Activated CD4-positive, alpha-beta memory T cell treated with anti-CD3 and anti-CD28 coated beads for 36 hours (primary cell): ENCODE measurements at regions not wholly inside any gene's neighbourhood (a gene's known extent, or its start where the extent isn't known, plus 50 kb on each side); places are given as distances from the start of the nearest gene placed in this dataset.

Experiments used
- CTCF ChIA-PET: fragments of 350-600 bp; sonication (Branson Sonifier 250); formaldehyde crosslinking; loops from one replicate; lab custom pipeline; 2021; ENCODE audit warnings: antibody characterized with exemption, inconsistent platforms; lab: Charles Lee
- POLR2A ChIA-PET: fragments of 350-600 bp; sonication (Branson Sonifier 250); formaldehyde crosslinking; loops from one replicate; lab custom pipeline; 2021; ENCODE audit warnings: antibody characterized with exemption; lab: Charles Lee
- DNase-seq: peaks from one replicate; pipeline ENCODE4 v3.0.0-alpha.2; 2020
- H3K27ac Mint-ChIP-seq: one replicate; pipeline ENCODE4 v1.8.0; 2021; ENCODE audit warnings: mixed read lengths
- H3K27me3 Mint-ChIP-seq: one replicate; pipeline ENCODE4 v1.8.0; 2021; ENCODE audit warnings: mixed read lengths
- H3K36me3 Mint-ChIP-seq: one replicate; pipeline ENCODE4 v1.8.0; 2021; ENCODE audit warnings: mixed read lengths
- H3K4me1 Mint-ChIP-seq: one replicate; pipeline ENCODE4 v1.8.0; 2021; ENCODE audit warnings: low read depth, mixed read lengths
- H3K4me3 Mint-ChIP-seq: one replicate; pipeline ENCODE4 v1.8.0; 2021; ENCODE audit warnings: mild to moderate bottlenecking, mixed read lengths
- H3K9me3 Mint-ChIP-seq: one replicate; pipeline ENCODE4 v1.8.0; 2021; ENCODE audit warnings: mixed read lengths
- intact Hi-C: fragments of 100-400 bp; cut with micrococcal nuclease; formaldehyde crosslinking; loops from one replicate; pipeline ENCODE4 v1.15.1; 2023

DNA sequence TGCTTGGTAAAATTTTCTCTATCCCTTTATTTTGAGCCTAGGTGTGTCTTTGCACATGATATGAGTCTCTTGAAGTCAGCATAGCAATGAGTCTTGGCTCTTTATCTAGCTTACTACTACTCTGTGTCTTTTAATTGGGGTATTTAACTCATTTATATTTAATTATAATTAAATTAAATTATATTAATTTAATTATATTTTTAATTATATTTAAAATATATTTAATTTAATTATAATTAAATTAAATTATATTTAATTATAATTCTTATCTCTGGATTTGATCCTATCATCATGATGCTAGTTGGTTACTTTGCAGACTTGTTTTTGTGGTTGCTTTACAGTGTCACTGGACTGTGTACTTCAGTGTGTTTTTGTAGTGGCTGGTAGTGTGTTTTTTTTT lies 201.2 kb upstream of the ITM2A start:
- Mint-ChIP-seq H3K27ac (no peak overlapping the region), H3K36me3 (no peaks in the 10 kb centered on the region), H3K9me3 (peaks cover 5% of the 10 kb centered on the region), H3K4me3 (no peak overlapping the region), H3K4me1 (no peaks in the 10 kb centered on the region), H3K27me3 (no peaks in the 10 kb centered on the region)
- intact Hi-C loops: no loop called here
- POLR2A ChIA-PET: no interaction called here
- DNase-seq: no peak
- CTCF ChIA-PET: no interaction called here

DNA sequence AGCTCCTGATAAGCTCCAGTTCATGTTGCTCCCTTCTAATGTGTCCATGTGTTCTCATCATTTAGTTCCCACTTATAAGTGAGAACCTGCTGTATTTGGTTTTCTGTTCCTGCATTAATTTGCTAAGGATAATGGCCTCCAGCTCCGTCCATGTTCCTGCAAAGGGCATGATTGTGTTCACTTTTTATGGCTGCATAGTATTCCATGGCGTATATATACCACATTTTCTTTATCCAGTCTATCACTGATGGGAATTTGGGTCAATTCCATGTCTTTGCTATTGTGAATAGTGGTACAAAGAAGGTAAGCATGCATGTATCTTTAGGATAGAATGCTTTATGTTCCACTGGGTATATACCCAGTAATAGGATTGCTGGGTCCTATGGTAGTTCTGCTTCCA lies 197.2 kb upstream of the ITM2A start:
- no peak for DNase-seq
- no peaks in the 10 kb centered on the region for H3K27me3 Mint-ChIP-seq
- no peaks in the 10 kb centered on the region for H3K36me3 Mint-ChIP-seq
- intact Hi-C loops: no loop called here
- H3K4me1 Mint-ChIP-seq: no peaks in the 10 kb centered on the region
- POLR2A ChIA-PET: no interaction called here
- peaks cover 5% of the 10 kb centered on the region for H3K9me3 Mint-ChIP-seq
- CTCF ChIA-PET: no interaction called here
- H3K27ac Mint-ChIP-seq: no peak overlapping the region
- no peak overlapping the region for H3K4me3 Mint-ChIP-seq

DNA sequence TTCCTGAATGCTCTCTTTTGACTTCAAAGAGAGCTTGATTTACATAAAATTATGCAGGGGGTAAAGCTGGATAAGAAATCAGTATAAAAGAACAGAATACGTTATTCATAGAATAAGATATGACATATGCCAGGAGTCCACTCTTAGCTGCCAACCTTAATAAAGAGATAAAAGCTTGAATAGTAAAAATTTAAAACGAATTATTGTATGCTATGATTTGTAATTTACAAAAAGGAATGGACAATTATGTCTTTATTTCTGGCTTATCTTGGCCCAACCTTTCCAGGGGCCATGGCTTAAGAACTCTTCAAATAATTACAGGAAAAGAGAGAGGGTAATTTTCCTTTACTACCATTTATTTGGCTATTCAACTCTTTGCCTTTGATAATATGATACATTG lies 192.2 kb upstream of the ITM2A start:
- intact Hi-C loops: no loop called here
- ChIA-PET POLR2A (no interaction called here), CTCF (no interaction called here)
- Mint-ChIP-seq H3K27me3 (no peaks in the 10 kb centered on the region), H3K9me3 (no peaks in the 10 kb centered on the region), H3K4me1 (no peaks in the 10 kb centered on the region), H3K27ac (no peak overlapping the region), H3K36me3 (no peaks in the 10 kb centered on the region), H3K4me3 (no peak overlapping the region)
- no peak for DNase-seq

DNA sequence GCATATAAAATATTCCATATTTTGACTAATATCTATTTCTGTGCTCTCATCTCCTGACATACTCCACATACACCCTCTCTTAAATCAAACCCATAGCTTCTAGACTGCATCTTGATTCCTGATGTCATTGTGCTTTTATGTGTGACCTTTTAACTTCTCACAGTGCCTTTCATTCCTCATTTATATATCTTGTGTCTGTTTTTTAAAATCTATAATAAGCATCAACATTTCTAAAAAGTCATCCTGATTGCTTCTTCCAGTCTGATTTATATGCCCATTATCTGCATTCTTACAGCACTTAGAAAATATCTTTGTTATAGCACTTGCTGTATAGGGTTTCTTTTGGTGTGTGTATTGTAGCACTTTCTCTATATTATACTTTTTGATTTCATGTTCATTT lies 190.1 kb upstream of the ITM2A start:
- intact Hi-C loops: no loop called here
- Mint-ChIP-seq H3K27me3 (no peaks in the 10 kb centered on the region), H3K4me3 (no peak overlapping the region), H3K9me3 (no peaks in the 10 kb centered on the region), H3K4me1 (no peaks in the 10 kb centered on the region), H3K27ac (no peak overlapping the region), H3K36me3 (no peaks in the 10 kb centered on the region)
- ChIA-PET POLR2A (no interaction called here), CTCF (no interaction called here)
- DNase-seq: no peak

DNA sequence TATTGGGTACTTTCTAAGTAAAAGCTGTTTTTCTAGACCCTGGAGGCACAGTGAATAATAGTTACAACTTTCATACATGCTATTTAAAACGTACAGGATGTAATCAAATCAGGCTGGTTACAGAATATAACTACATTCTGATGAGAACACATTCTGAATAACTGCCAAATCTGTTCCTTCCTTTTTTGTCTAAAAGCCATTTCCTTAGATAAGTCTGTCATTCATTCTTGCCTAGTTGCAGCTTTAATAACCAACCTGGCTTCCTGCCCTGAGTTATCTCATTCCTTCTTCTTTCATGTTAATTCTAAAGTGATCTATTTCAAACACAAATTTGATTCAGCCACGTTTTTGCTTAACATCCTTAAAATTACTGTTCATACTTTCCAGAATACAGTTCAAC lies 189.7 kb upstream of the ITM2A start:
- Mint-ChIP-seq H3K4me3 (no peak overlapping the region), H3K36me3 (no peaks in the 10 kb centered on the region), H3K27me3 (no peaks in the 10 kb centered on the region), H3K9me3 (no peaks in the 10 kb centered on the region), H3K27ac (no peak overlapping the region), H3K4me1 (no peaks in the 10 kb centered on the region)
- no peak for DNase-seq
- CTCF ChIA-PET: no interaction called here
- POLR2A ChIA-PET: no interaction called here
- intact Hi-C loops: no loop called here

DNA sequence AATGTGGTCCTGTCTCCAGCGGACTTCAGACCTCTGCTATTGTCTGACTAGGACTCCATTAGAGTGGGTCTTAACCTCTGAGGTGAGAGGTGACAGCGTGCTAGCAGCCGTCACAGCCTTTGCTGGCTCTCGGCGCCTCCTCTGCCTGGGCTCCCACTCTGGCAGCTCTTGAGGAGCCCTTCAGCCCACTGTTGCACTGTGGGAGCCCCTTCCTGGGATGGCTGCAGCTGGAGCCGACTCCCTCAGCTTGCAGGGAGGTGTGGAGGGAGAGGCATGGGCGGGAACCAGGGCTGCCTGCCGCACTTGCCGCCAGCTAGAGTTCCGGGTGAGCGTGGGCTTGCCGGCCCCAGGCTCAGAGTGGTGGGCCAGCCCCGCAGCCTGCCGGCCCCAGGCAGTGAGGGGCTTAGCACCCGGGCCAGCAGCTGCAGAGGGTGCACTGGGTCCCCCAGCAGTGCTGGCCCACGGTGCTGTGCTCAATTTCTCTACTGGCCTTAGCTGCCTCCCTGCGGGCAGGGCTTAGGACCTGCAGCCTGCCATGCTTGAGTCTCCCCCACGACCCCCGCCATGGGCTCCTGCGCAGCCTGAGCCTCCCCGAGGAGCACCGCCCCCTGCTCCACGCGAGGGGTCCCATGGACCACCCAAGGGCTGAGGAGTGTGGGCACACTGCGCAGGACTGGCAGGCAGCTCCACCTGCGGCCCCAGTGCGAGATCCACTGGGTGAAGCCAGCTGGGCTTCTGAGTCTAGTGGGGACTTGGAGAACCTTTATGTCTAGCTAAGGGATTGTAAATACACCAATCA lies 163.4 kb upstream of the ITM2A start:
- intact Hi-C loops: no loop called here
- no peak overlapping the region for H3K27ac Mint-ChIP-seq
- H3K9me3 Mint-ChIP-seq: peaks cover under 1% of the 10 kb centered on the region
- H3K4me1 Mint-ChIP-seq: no peaks in the 10 kb centered on the region
- H3K27me3 Mint-ChIP-seq: no peaks in the 10 kb centered on the region
- POLR2A ChIA-PET: no interaction called here
- H3K36me3 Mint-ChIP-seq: no peaks in the 10 kb centered on the region
- H3K4me3 Mint-ChIP-seq: no peak overlapping the region
- CTCF ChIA-PET: no interaction called here
- DNase-seq: no peak

DNA sequence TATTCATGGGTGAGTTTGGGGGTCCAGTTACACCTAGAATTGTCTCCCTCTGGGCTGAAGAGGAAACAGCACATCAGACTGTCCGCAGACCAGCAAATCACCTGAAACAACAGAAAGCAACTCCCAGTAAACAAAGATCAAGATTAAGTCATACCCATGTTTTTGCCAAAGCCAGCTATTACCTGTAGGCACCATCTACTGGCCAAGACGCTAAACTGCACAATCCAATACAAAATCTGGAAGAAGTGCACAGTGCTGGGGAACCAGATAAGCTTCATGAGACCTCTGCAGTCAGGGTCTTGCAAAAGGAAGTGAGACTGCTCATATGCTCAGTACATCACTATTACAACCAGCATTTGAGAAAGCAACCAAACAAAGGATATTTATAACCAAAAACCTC lies 157.5 kb upstream of the ITM2A start:
- no peaks in the 10 kb centered on the region for H3K4me1 Mint-ChIP-seq
- intact Hi-C loops: no loop called here
- peaks cover 12% of the 10 kb centered on the region for H3K9me3 Mint-ChIP-seq
- ChIA-PET CTCF (no interaction called here), POLR2A (no interaction called here)
- no peaks in the 10 kb centered on the region for H3K36me3 Mint-ChIP-seq
- no peaks in the 10 kb centered on the region for H3K27me3 Mint-ChIP-seq
- no peak overlapping the region for H3K27ac Mint-ChIP-seq
- H3K4me3 Mint-ChIP-seq: no peak overlapping the region
- no peak for DNase-seq

DNA sequence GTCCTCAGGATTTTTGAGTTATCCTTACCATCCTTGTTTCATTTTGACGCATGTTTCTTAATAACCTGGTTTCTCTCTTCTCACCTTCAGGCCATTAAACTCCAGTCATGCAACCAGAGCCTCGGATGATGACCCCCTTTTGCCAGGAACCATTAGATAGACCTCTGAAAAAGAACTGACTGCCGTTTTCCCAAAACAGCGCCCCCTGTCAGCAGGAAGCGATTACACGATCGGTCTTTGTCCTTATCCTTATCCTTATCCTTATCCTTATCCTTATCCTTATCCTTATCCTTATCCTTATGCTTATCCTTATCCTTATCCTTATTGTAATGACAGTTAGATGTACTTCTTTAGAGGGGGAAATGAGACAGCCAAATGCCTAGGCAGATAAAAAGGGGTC lies 148.4 kb upstream of the ITM2A start:
- Mint-ChIP-seq H3K27ac (no peak overlapping the region), H3K4me3 (no peak overlapping the region), H3K4me1 (no peaks in the 10 kb centered on the region), H3K36me3 (no peaks in the 10 kb centered on the region), H3K9me3 (no peaks in the 10 kb centered on the region), H3K27me3 (no peaks in the 10 kb centered on the region)
- ChIA-PET POLR2A (no interaction called here), CTCF (no interaction called here)
- no peak for DNase-seq
- intact Hi-C loops: no loop called here

DNA sequence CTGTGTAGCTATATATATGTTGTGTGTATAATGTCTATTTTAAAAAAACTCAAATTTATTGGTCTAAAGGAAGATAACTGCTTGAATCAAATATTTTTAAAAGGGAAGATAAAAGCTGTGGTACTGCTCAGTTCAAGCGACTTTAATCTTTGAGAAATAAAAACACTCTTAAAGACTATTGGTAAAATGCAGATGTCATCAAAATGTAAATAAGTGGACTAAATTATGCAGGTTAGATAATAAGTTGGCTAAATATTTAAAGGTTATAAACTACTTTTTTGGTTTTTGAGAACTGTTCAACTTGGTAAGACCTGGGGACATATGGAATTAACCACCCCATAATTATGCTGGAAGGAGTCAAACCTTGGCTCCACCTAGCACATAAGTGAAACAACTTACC lies 144.7 kb upstream of the ITM2A start:
- no peak overlapping the region for H3K27ac Mint-ChIP-seq
- intact Hi-C loops: no loop called here

DNA sequence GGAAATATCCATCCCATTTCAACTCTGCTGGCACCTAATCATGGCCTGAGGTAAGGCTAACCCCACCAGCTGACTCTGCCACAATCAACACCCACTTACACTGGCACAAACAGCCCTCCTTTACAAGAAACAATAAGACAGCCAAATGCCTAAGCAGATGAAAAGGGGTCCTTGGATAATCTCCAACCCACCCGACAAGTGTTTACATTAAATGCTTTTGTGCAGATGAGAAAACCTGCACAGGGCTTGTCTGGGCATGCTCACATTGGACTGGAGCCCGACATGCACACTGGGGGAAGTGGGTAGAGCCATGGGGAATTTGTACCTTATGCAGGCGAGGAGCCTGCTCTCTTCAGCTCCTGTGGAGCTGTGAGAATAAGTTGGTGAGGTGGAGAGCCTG lies 138.9 kb upstream of the ITM2A start:
- H3K4me3 Mint-ChIP-seq: no peak overlapping the region
- H3K36me3 Mint-ChIP-seq: no peaks in the 10 kb centered on the region
- no peak for DNase-seq
- no peaks in the 10 kb centered on the region for H3K4me1 Mint-ChIP-seq
- POLR2A ChIA-PET: no interaction called here
- CTCF ChIA-PET: no interaction called here
- no peak overlapping the region for H3K27ac Mint-ChIP-seq
- no peaks in the 10 kb centered on the region for H3K27me3 Mint-ChIP-seq
- peaks cover 2% of the 10 kb centered on the region for H3K9me3 Mint-ChIP-seq
- intact Hi-C loops: no loop called here

More for the DNA sequence above, 144.7 kb upstream of the ITM2A start:
- no peaks in the 10 kb centered on the region for H3K27me3 Mint-ChIP-seq
- H3K36me3 Mint-ChIP-seq: no peaks in the 10 kb centered on the region
- no peak overlapping the region for H3K4me3 Mint-ChIP-seq
- ChIA-PET CTCF (no interaction called here), POLR2A (no interaction called here)
- DNase-seq: no peak
- H3K4me1 Mint-ChIP-seq: no peaks in the 10 kb centered on the region
- H3K9me3 Mint-ChIP-seq: no peaks in the 10 kb centered on the region

DNA sequence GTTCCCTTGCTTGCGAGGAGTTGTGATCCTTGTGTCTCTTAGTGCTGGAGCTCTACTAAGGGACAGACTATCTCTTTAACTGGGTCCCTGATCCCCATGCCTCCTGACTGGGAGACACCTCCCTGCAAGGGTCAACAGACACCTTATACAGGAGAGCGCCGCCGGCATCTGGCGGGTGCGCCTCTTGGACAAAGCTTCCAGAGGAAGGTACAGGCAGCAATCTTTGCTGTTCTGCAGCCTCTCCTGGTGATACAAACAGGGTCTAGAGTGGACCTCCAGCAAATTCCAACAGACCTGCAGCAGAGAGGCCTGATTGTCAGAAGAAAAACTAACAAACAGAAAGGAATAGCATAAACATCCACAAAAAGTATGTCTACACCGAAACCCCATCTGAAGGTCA lies 115.6 kb upstream of the ITM2A start:
- no peaks in the 10 kb centered on the region for H3K4me1 Mint-ChIP-seq
- H3K36me3 Mint-ChIP-seq: no peaks in the 10 kb centered on the region
- intact Hi-C loops: no loop called here
- H3K27ac Mint-ChIP-seq: no peak overlapping the region
- ChIA-PET CTCF (no interaction called here), POLR2A (no interaction called here)
- peaks cover 8% of the 10 kb centered on the region for H3K9me3 Mint-ChIP-seq
- peaks cover 3% of the 10 kb centered on the region for H3K27me3 Mint-ChIP-seq
- no peak overlapping the region for H3K4me3 Mint-ChIP-seq
- DNase-seq: no peak

DNA sequence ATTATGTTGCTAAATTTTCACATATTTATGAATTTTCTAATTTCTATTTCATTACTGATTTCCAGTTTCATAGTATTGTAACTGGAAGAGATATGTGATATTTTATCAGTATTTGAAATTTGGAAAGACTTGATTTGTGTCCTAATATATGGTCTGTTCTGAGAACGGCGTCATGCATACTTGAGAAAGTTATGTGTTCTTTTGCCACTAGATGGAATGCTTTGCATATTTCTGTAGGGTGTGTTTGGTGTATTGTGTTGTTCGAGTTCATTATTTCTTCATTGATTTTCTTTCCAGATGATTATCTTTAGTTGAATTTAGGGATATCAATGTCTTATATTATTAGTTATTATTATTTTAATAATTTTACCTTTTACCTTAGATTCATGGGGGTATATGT lies 110.6 kb upstream of the ITM2A start:
- DNase-seq: no peak
- Mint-ChIP-seq H3K4me3 (no peak overlapping the region), H3K27ac (no peak overlapping the region), H3K9me3 (no peaks in the 10 kb centered on the region), H3K4me1 (no peaks in the 10 kb centered on the region), H3K27me3 (peaks cover 2% of the 10 kb centered on the region), H3K36me3 (no peaks in the 10 kb centered on the region)
- ChIA-PET POLR2A (no interaction called here), CTCF (interaction anchor here (1.1 kb wide), 1 partner anchor 37 kb away, joined by 3 read pairs; no protein-coding TSS in a partner anchor)
- intact Hi-C loops: no loop called here

DNA sequence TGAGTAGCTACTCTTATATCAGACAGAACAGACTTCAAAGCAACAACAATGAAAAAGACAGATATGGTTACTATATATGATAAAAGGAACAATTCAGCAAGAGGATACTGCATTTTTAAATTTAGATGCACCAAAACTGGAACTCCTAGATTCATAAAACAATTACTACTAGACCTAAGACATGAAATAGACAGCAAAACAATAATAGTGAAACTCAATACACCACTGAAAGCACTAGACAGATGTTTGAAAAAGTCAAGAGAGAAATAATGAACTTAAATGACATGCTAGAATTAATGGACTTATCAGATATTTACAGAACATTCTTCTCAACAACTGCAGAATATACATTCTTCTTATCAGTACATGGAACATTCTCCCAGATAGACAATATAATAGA lies 99.5 kb upstream of the ITM2A start:
- Mint-ChIP-seq H3K9me3 (peaks cover 17% of the 10 kb centered on the region), H3K36me3 (no peaks in the 10 kb centered on the region), H3K4me1 (no peaks in the 10 kb centered on the region), H3K27ac (no peak overlapping the region), H3K4me3 (no peak overlapping the region), H3K27me3 (no peaks in the 10 kb centered on the region)
- intact Hi-C loops: no loop called here
- ChIA-PET CTCF (no interaction called here), POLR2A (no interaction called here)
- DNase-seq: no peak
